Fibroblast of lung (primary cell): ENCODE measurements at regions not wholly inside any gene's neighbourhood (a gene's known extent, or its start where the extent isn't known, plus 50 kb on each side); places are given as distances from the start of the nearest gene placed in this dataset.

Experiments
- DNase-seq, 2 donors: peaks; one replicate each; pipeline versions ENCODE4 v3.0.0 to v3.0.0-alpha.2; 2010; ENCODE audit warnings: low read depth in 2 of 2
- H2AFZ ChIP-seq: 2 replicates; pipeline ENCODE4 v1.5.1; 2012; ENCODE audit warnings: low read length, control low read depth, inconsistent platforms
- H3K27ac ChIP-seq: 2 replicates; pipeline ENCODE4 v1.5.1; 2011; ENCODE audit warnings: low read length, control low read depth; ENCODE audit not compliant: insufficient read depth
- H3K27me3 ChIP-seq: 2 replicates; pipeline ENCODE4 v1.5.1; 2011; ENCODE audit warnings: mild to moderate bottlenecking, low read length; ENCODE audit not compliant: control insufficient read depth, insufficient read depth
- H3K36me3 ChIP-seq: 2 replicates; pipeline ENCODE4 v1.5.1; 2011; ENCODE audit warnings: low read length; ENCODE audit not compliant: control insufficient read depth, insufficient read depth
- H3K4me1 ChIP-seq: 2 replicates; pipeline ENCODE4 v1.5.1; 2011; ENCODE audit warnings: low read length; ENCODE audit not compliant: control insufficient read depth, insufficient read depth; ENCODE audit errors: extremely low read depth
- H3K4me2 ChIP-seq: 2 replicates; pipeline ENCODE4 v1.5.1; 2011; ENCODE audit warnings: low read length, control low read depth; ENCODE audit not compliant: insufficient read depth; ENCODE audit errors: extremely low read depth
- H3K4me3 ChIP-seq, 4 experiments: fragments of 200-600 bp in 1 of 4; sonication (generic) in 1 of 4; replicated peaks in 1 of 4; 2 replicates each; pipeline ENCODE4 v1.5.1; 2011 to 2016; ENCODE audit warnings: low read length in 4 of 4, low read depth in 3 of 4, mild to moderate bottlenecking in 3 of 4, control low read depth in 2 of 4, inconsistent platforms in 1 of 4, mixed read lengths in 1 of 4; ENCODE audit not compliant: insufficient read depth in 1 of 4; ENCODE audit errors: control extremely low read depth in 1 of 4
- H3K79me2 ChIP-seq: 2 replicates; pipeline ENCODE4 v1.5.1; 2012; ENCODE audit warnings: mild to moderate bottlenecking, low read length, inconsistent platforms; ENCODE audit not compliant: control insufficient read depth, insufficient read depth
- H3K9ac ChIP-seq: 2 replicates; pipeline ENCODE4 v1.5.1; 2011; ENCODE audit warnings: mild to moderate bottlenecking, low read length, control low read depth; ENCODE audit not compliant: insufficient read depth
- H3K9me3 ChIP-seq: 2 replicates; pipeline ENCODE4 v1.5.1; 2012; ENCODE audit warnings: low read depth, low read length; ENCODE audit not compliant: control insufficient read depth, insufficient read depth
- H4K20me1 ChIP-seq: 2 replicates; pipeline ENCODE4 v1.5.1; 2011; ENCODE audit warnings: low read length; ENCODE audit not compliant: control insufficient read depth, insufficient read depth; ENCODE audit errors: extremely low read depth
- CTCF ChIP-seq, 2 donors: IDR thresholded peaks in 1 of 2; conservative IDR thresholded peaks in 1 of 2; 1 replicate in 1 of 2; 2 replicates in 1 of 2; pipeline ENCODE4 v1.5.1; 2011 to 2012; ENCODE audit warnings: low read length in 2 of 2, control low read depth in 1 of 2, inconsistent platforms in 1 of 2, low read depth in 1 of 2, mild to moderate bottlenecking in 1 of 2
- EZH2 ChIP-seq: IDR thresholded peaks from 2 replicates; pipeline ENCODE4 v1.5.1; 2012; ENCODE audit warnings: low read length, control low read depth, mild to moderate bottlenecking; ENCODE audit errors: missing control alignments

DNA sequence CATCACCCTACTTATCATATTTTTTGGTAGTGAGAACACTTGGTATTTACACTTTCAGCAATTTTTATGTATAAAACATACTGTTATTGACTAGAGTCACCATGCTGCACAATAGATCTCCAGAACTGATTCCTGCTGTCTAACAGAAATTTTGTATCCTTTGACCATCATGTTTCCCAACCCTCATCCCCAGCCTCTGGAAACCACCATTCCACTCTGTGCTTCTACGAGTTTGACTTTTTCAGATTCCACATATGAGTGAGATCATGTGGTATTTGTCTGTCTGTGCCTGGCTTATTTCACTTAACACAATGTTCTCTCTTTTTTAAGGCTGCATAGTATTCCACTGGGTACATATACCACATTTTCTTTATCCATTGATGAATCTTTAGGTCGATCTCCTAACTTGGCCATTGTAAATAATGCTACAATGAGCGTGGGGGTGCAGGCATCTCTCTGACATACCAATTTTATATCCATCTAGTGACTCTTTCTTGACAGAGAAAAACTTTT, 115.9 kb upstream of the RUNX1 start:
- Histone ChIP-seq H3K27me3 (no peaks in the 10 kb centered on the region), H4K20me1 (no peaks in the 10 kb centered on the region), H3K4me1 (no peaks in the 10 kb centered on the region), H3K9me3 (no peaks in the 10 kb centered on the region), H3K9ac (no peak overlapping the region), H3K4me3 (no peak overlapping the region), H3K27ac (no peak overlapping the region), H3K4me2 (no peak overlapping the region), H3K36me3 (no peaks in the 10 kb centered on the region), H2AFZ (no peak overlapping the region), H3K79me2 (no peaks in the 10 kb centered on the region)
- DNase-seq, result no peak
- TF ChIP-seq EZH2, result no peak
- no peak for TF ChIP-seq CTCF (conservative IDR thresholded peaks at IDR 0.05 in 1 of 2, IDR thresholded peaks at IDR 0.05 in 1 of 2; ENCODE audit: low read depth in 1 of 2, low read length in 2 of 2)

- no peaks in the 10 kb centered on the region for H4K20me1 ChIP-seq
- H3K9ac ChIP-seq, result no peak overlapping the region
- TF ChIP-seq EZH2 (no peak), CTCF (conservative IDR thresholded peaks at IDR 0.05 in 1 of 2, IDR thresholded peaks at IDR 0.05 in 1 of 2; ENCODE audit: low read depth in 1 of 2, low read length in 2 of 2) (no peak)
- H3K27ac ChIP-seq, result no peak overlapping the region
- DNase-seq, result no peak
- H3K4me2 ChIP-seq, result no peak overlapping the region
- H3K4me1 ChIP-seq, result no peaks in the 10 kb centered on the region
- no peaks in the 10 kb centered on the region for H3K27me3 ChIP-seq
- H3K36me3 ChIP-seq, result no peaks in the 10 kb centered on the region
- H3K4me3 ChIP-seq, result no peak overlapping the region
- no peaks in the 10 kb centered on the region for H3K79me2 ChIP-seq
- H2AFZ ChIP-seq, result no peak overlapping the region
- H3K9me3 ChIP-seq, result no peaks in the 10 kb centered on the region
Measured at GRCh38 chr21:35164380-35164779, 115.3 kb upstream of the RUNX1 start.

DNA sequence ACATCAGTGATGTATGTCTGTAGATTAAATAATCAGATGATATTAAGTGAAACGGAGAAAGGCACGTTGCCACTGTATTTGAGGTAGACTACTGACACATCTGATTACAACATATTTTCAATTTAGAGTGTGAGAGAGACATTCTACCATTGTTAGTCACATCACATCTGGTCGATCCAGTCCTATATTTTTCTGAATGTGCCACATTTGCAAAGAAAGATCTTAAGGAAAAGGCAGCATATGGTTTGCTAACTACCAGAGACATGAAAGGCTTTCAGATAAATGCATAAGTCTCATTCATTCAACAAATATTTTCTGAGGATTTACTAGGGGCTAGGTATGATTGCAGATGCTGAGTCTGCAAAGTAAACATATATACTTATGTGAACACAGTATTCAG, 114.3 kb upstream of the RUNX1 start:
- H2AFZ ChIP-seq, result no peak overlapping the region
- no peaks in the 10 kb centered on the region for H3K79me2 ChIP-seq
- no peaks in the 10 kb centered on the region for H3K4me1 ChIP-seq
- peak; percentile 28 to 79 for DNase-seq
- H3K4me2 ChIP-seq, result no peak overlapping the region
- H4K20me1 ChIP-seq, result no peaks in the 10 kb centered on the region
- H3K27ac ChIP-seq, result no peak overlapping the region
- no peaks in the 10 kb centered on the region for H3K9me3 ChIP-seq
- H3K9ac ChIP-seq, result no peak overlapping the region
- H3K27me3 ChIP-seq, result no peaks in the 10 kb centered on the region
- TF ChIP-seq CTCF (conservative IDR thresholded peaks at IDR 0.05 in 1 of 2, IDR thresholded peaks at IDR 0.05 in 1 of 2; ENCODE audit: low read depth in 1 of 2, low read length in 2 of 2), result no peak
- no peak for TF ChIP-seq EZH2
- H3K4me3 ChIP-seq, result no peak overlapping the region
- no peaks in the 10 kb centered on the region for H3K36me3 ChIP-seq
